CD8-positive, alpha-beta memory T cell (primary cell): ENCODE measurements at regions not wholly inside any gene's neighbourhood (a gene's known extent, or its start where the extent isn't known, plus 50 kb on each side); places are given as distances from the start of the nearest gene placed in this dataset.

ENCODE experiments used
- CTCF ChIA-PET: fragments of 350-600 bp; sonication (Branson Sonifier 250); formaldehyde crosslinking; loops from one replicate; lab custom pipeline; 2021; ENCODE audit warnings: antibody characterized with exemption; lab: Charles Lee
- POLR2A ChIA-PET: fragments of 350-600 bp; sonication (Branson Sonifier 250); formaldehyde crosslinking; loops from one replicate; lab custom pipeline; 2021; ENCODE audit warnings: antibody characterized with exemption; lab: Charles Lee
- DNase-seq, 5 donors: peaks; one replicate each; pipeline versions ENCODE4 v3.0.0 to v3.0.0-alpha.2; 2020 to 2022; ENCODE audit warnings: mixed read lengths in 1 of 5
- H3K27ac ChIP-seq: one replicate; pipeline ENCODE4 v1.7.0; 2013; ENCODE audit warnings: low read depth, mild to moderate bottlenecking, low read length, moderate library complexity
- H3K27me3 ChIP-seq: 2 replicates; pipeline ENCODE4 v1.7.0; 2013; ENCODE audit warnings: low read length, mild to moderate bottlenecking; ENCODE audit not compliant: insufficient read depth, poor library complexity, severe bottlenecking
- H3K36me3 ChIP-seq: 2 replicates; pipeline ENCODE4 v1.7.0; 2013; ENCODE audit warnings: mild to moderate bottlenecking, low read length, moderate library complexity; ENCODE audit not compliant: insufficient read depth
- H3K4me1 ChIP-seq: 2 replicates; pipeline ENCODE4 v1.7.0; 2013; ENCODE audit warnings: mild to moderate bottlenecking, low read length, moderate library complexity; ENCODE audit not compliant: insufficient read depth
- H3K4me3 ChIP-seq: 2 replicates; pipeline ENCODE4 v1.7.0; 2013; ENCODE audit warnings: mild to moderate bottlenecking, low read length
- H3K9me3 ChIP-seq: 2 replicates; pipeline ENCODE4 v1.7.0; 2013; ENCODE audit warnings: mild to moderate bottlenecking, low read length
- H3K27ac Mint-ChIP-seq, 8 donors: one replicate each; pipeline ENCODE4 v1.8.0; 2020 to 2021; ENCODE audit warnings: mixed read lengths in 8 of 8, mild to moderate bottlenecking in 6 of 8, inconsistent platforms in 3 of 8, moderate library complexity in 3 of 8
- H3K27me3 Mint-ChIP-seq, 2 donors: one replicate each; pipeline ENCODE4 v1.8.0; 2020 to 2021; ENCODE audit warnings: mixed read lengths in 2 of 2, mild to moderate bottlenecking in 1 of 2, moderate library complexity in 1 of 2
- H3K36me3 Mint-ChIP-seq, 3 donors: one replicate each; pipeline ENCODE4 v1.8.0; 2020 to 2021; ENCODE audit warnings: mixed read lengths in 3 of 3, inconsistent platforms in 1 of 3, mild to moderate bottlenecking in 1 of 3
- H3K4me1 Mint-ChIP-seq, 3 donors: one replicate each; pipeline ENCODE4 v1.8.0; 2020 to 2021; ENCODE audit warnings: mixed read lengths in 3 of 3, inconsistent platforms in 1 of 3, mild to moderate bottlenecking in 1 of 3
- H3K4me3 Mint-ChIP-seq, 7 donors: one replicate each; pipeline ENCODE4 v1.8.0; 2020 to 2021; ENCODE audit warnings: mixed read lengths in 7 of 7, mild to moderate bottlenecking in 6 of 7, moderate library complexity in 4 of 7, inconsistent platforms in 2 of 7
- H3K9me3 Mint-ChIP-seq, 5 donors: one replicate each; pipeline ENCODE4 v1.8.0; 2020 to 2022; ENCODE audit warnings: mixed read lengths in 5 of 5, mild to moderate bottlenecking in 3 of 5, moderate library complexity in 2 of 5, inconsistent platforms in 1 of 5

DNA sequence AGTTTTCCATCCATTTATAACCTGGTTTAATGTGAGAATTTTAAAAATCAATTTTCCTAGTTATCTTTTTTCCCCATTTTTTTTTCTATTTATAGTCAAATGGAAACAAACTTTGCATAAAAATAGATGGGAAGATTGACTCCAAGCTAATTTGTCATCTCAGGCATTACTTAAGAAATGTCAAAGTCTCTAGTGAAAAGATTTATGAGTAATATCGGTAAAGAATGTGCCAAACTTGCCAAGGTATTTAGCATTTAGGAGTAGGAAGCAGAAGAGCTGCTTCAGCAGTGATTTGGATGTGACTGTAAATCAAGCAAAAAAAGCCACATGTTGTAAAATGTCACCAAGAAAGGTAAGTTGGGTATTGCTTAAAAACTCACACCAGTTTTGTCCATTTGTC is 108.6 kb downstream of the LACC1 start:
- ChIA-PET POLR2A (no interaction called here), CTCF (no interaction called here)
- no peaks in the 10 kb centered on the region for H3K4me1 Mint-ChIP-seq
- Histone ChIP-seq H3K27me3 (no peaks in the 10 kb centered on the region), H3K4me1 (no peaks in the 10 kb centered on the region), H3K27ac (no peak overlapping the region), H3K4me3 (no peak overlapping the region), H3K9me3 (no peaks in the 10 kb centered on the region), H3K36me3 (no peaks in the 10 kb centered on the region)
- no peaks in the 10 kb centered on the region for H3K9me3 Mint-ChIP-seq
- peaks cover 2 to 25% of the 10 kb centered on the region in 2 donors for H3K27me3 Mint-ChIP-seq
- no peak overlapping the region for H3K27ac Mint-ChIP-seq
- no peak for DNase-seq
- H3K36me3 Mint-ChIP-seq = no peaks in the 10 kb centered on the region
- H3K4me3 Mint-ChIP-seq = no peak overlapping the region

- DNase-seq = no peak
- no peaks in the 10 kb centered on the region for H3K36me3 ChIP-seq
- Mint-ChIP-seq H3K27ac (no peak overlapping the region), H3K9me3 (peaks cover 5 to 15% (median 10%) of the 10 kb centered on the region in 5 donors), H3K27me3 (peaks cover 2 to 29% of the 10 kb centered on the region in 2 donors), H3K36me3 (no peaks in the 10 kb centered on the region), H3K4me1 (no peaks in the 10 kb centered on the region), H3K4me3 (no peak overlapping the region)
- H3K4me3 ChIP-seq = no peak overlapping the region
- ChIA-PET CTCF (no interaction called here), POLR2A (no interaction called here)
- no peaks in the 10 kb centered on the region for H3K9me3 ChIP-seq
- no peaks in the 10 kb centered on the region for H3K27me3 ChIP-seq
- H3K4me1 ChIP-seq = no peaks in the 10 kb centered on the region
- H3K27ac ChIP-seq = no peak overlapping the region
Observed at GRCh38 chr13:43990021-43990420, 110.3 kb downstream of the LACC1 start.

- Mint-ChIP-seq H3K27ac (no peak overlapping the region), H3K9me3 (peaks cover 13 to 23% (median 17%) of the 10 kb centered on the region in 5 donors), H3K36me3 (peaks cover 0 to 4% (median 0%) of the 10 kb centered on the region in 3 donors), H3K4me3 (no peak overlapping the region), H3K27me3 (peaks cover 7 to 32% of the 10 kb centered on the region in 2 donors), H3K4me1 (no peaks in the 10 kb centered on the region)
- DNase-seq = no peak
- Histone ChIP-seq H3K4me3 (no peak overlapping the region), H3K27me3 (no peaks in the 10 kb centered on the region), H3K27ac (no peak overlapping the region), H3K9me3 (no peaks in the 10 kb centered on the region), H3K36me3 (no peaks in the 10 kb centered on the region), H3K4me1 (no peaks in the 10 kb centered on the region)
- POLR2A ChIA-PET = no interaction called here
- CTCF ChIA-PET = no interaction called here
Observed at GRCh38 chr13:43990829-43991228, 111.1 kb downstream of the LACC1 start.

DNA sequence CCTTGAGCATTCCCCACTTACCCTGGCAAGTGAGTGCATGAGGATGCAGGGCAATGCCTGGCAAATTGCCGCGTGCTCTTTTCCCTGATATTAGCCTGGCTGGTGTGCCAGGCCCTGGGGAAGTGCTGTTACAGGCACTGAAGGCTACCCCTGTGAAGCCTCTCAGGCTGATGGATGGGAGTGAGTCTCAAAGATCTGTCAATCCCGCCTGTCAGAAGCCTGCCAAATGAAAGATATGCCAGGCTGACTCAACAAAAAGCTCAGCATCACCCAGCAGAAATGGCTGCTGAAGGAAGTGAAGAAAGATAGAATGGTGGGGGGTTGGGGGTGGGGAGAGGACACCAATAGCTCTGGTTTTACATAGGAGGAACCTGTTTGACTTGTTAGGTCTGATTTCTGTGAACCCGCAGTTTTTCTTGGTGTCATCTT is 112.1 kb downstream of the LACC1 start:
- CTCF ChIA-PET = no interaction called here
- Mint-ChIP-seq H3K4me3 (no peak overlapping the region), H3K27ac (no peak overlapping the region), H3K9me3 (peaks cover 14 to 24% (median 17%) of the 10 kb centered on the region in 5 donors), H3K36me3 (peaks cover 0 to 5% (median 0%) of the 10 kb centered on the region in 3 donors), H3K27me3 (peaks cover 7 to 32% of the 10 kb centered on the region in 2 donors), H3K4me1 (no peaks in the 10 kb centered on the region)
- Histone ChIP-seq H3K27me3 (no peaks in the 10 kb centered on the region), H3K4me1 (no peaks in the 10 kb centered on the region), H3K9me3 (no peaks in the 10 kb centered on the region), H3K27ac (no peak overlapping the region), H3K36me3 (no peaks in the 10 kb centered on the region), H3K4me3 (no peak overlapping the region)
- POLR2A ChIA-PET = no interaction called here
- no peak for DNase-seq

DNA sequence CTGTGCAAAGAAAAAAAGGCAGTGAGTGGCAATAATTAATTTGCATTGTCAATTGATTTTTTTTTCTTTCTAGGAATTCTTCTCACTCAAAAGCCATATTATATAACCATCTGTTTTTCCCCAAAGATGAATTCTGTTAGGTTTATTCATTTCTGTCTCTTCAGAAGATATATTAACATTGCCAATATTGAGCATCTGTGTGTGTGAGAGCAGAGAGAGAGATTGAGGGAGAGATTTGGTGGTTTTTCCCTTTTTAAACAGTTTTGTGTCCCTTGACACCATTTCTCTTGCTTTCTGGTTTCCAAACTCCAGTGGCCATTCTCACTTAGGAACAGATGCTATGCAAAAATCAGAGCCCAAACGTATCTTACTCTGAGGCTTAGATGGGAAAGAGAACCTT is 112.5 kb downstream of the LACC1 start:
- ChIA-PET POLR2A (no interaction called here), CTCF (no interaction called here)
- H3K27me3 Mint-ChIP-seq = peaks cover 7 to 32% of the 10 kb centered on the region in 2 donors
- no peaks in the 10 kb centered on the region for H3K4me1 ChIP-seq
- peaks cover 0 to 5% (median 0%) of the 10 kb centered on the region in 3 donors for H3K36me3 Mint-ChIP-seq
- no peaks in the 10 kb centered on the region for H3K4me1 Mint-ChIP-seq
- H3K9me3 Mint-ChIP-seq = peaks cover 14 to 24% (median 17%) of the 10 kb centered on the region in 5 donors
- no peak overlapping the region for H3K27ac Mint-ChIP-seq
- H3K27me3 ChIP-seq = no peaks in the 10 kb centered on the region
- no peaks in the 10 kb centered on the region for H3K9me3 ChIP-seq
- no peak overlapping the region for H3K4me3 Mint-ChIP-seq
- H3K36me3 ChIP-seq = no peaks in the 10 kb centered on the region
- DNase-seq = no peak
- H3K27ac ChIP-seq = no peak overlapping the region
- H3K4me3 ChIP-seq = no peak overlapping the region

- peaks cover 0 to 5% (median 0%) of the 10 kb centered on the region in 3 donors for H3K36me3 Mint-ChIP-seq
- Histone ChIP-seq H3K4me1 (no peaks in the 10 kb centered on the region), H3K27ac (no peak overlapping the region), H3K9me3 (no peaks in the 10 kb centered on the region), H3K4me3 (no peak overlapping the region), H3K36me3 (no peaks in the 10 kb centered on the region), H3K27me3 (no peaks in the 10 kb centered on the region)
- H3K4me3 Mint-ChIP-seq = no peak overlapping the region
- no peak overlapping the region for H3K27ac Mint-ChIP-seq
- ChIA-PET CTCF (no interaction called here), POLR2A (no interaction called here)
- H3K9me3 Mint-ChIP-seq = peaks cover 14 to 24% (median 17%) of the 10 kb centered on the region in 5 donors
- no peaks in the 10 kb centered on the region for H3K4me1 Mint-ChIP-seq
- H3K27me3 Mint-ChIP-seq = peaks cover 8 to 30% of the 10 kb centered on the region in 2 donors
- no peak for DNase-seq
Observed at GRCh38 chr13:43994999-43995859, 115.5 kb downstream of the LACC1 start.

- Histone ChIP-seq H3K27me3 (no peaks in the 10 kb centered on the region), H3K9me3 (no peaks in the 10 kb centered on the region), H3K27ac (no peak overlapping the region), H3K36me3 (no peaks in the 10 kb centered on the region), H3K4me1 (no peaks in the 10 kb centered on the region), H3K4me3 (no peak overlapping the region)
- ChIA-PET CTCF (no interaction called here), POLR2A (no interaction called here)
- Mint-ChIP-seq H3K27ac (no peak overlapping the region), H3K36me3 (peaks cover 0 to 5% (median 0%) of the 10 kb centered on the region in 3 donors), H3K4me3 (no peak overlapping the region), H3K4me1 (no peaks in the 10 kb centered on the region), H3K27me3 (peaks cover 11 to 25% of the 10 kb centered on the region in 2 donors), H3K9me3 (peaks cover 14 to 24% (median 17%) of the 10 kb centered on the region in 5 donors)
- no peak for DNase-seq
Observed at GRCh38 chr13:43996221-43996620, 116.5 kb downstream of the LACC1 start.

DNA sequence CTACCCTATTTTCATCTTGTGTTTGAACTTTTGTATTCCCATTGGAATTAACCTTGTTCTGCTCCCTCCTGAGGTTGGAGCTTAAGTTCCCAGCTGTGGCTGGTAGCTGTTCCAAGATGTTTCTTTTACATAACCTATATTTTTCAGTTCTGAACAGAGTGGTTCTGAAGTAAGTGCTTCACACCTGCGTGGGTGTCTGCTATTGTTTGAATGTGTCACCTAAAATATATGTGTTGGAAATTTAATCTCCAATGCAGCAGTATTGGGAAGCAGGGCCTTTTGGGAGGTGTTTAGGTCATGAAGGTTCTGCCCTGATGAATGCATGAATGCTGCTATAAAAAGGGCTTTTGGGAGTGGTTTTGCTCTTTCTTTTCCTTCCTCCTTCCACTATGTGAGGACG is 123.8 kb downstream of the LACC1 start:
- Mint-ChIP-seq H3K9me3 (peaks cover 0 to 7% (median 3%) of the 10 kb centered on the region in 5 donors), H3K27ac (no peak overlapping the region), H3K27me3 (peaks cover 18 to 34% of the 10 kb centered on the region in 2 donors), H3K36me3 (peaks cover 0 to 1% (median 0%) of the 10 kb centered on the region in 3 donors), H3K4me3 (no peak overlapping the region), H3K4me1 (no peaks in the 10 kb centered on the region)
- DNase-seq = no peak
- POLR2A ChIA-PET = no interaction called here
- Histone ChIP-seq H3K4me1 (no peaks in the 10 kb centered on the region), H3K4me3 (no peak overlapping the region), H3K27ac (no peak overlapping the region), H3K36me3 (no peaks in the 10 kb centered on the region), H3K9me3 (no peaks in the 10 kb centered on the region), H3K27me3 (no peaks in the 10 kb centered on the region)
- CTCF ChIA-PET = no interaction called here
